GM12878 (cell line): ENCODE measurements at regions not wholly inside any gene's neighbourhood (a gene's known extent, or its start where the extent isn't known, plus 50 kb on each side); places are given as distances from the start of the nearest gene placed in this dataset.
A peak's percentile ranks its signal among the peaks of the same experiment; 100 is the strongest.

Source experiments
- CBFB ChIP-seq: IDR thresholded peaks from 2 replicates; pipeline ENCODE4 v1.6.1; 2016; ENCODE audit warnings: antibody characterized with exemption, low read depth
- CBX3 ChIP-seq: fragments of 200-600 bp; sonication (generic); IDR thresholded peaks from 2 replicates; pipeline ENCODE4 v1.6.1; 2016; ENCODE audit warnings: low read depth, borderline replicate concordance
- CEBPB ChIP-seq, 2 experiments: fragments of 150-350 bp in 1 of 2; IDR thresholded peaks; 2 replicates each; pipeline ENCODE4 v1.6.1; 2012 to 2014; ENCODE audit warnings: low read depth in 2 of 2, low read length in 2 of 2, borderline replicate concordance in 1 of 2, inconsistent platforms in 1 of 2
- CREM ChIP-seq: IDR thresholded peaks from 2 replicates; pipeline ENCODE4 v1.6.1; 2014; ENCODE audit warnings: antibody characterized with exemption, low read depth
- CUX1 ChIP-seq: IDR thresholded peaks from 2 replicates; pipeline ENCODE4 v1.6.1; 2012; ENCODE audit warnings: improper control_type of control experiment, low read depth, low read length; ENCODE audit not compliant: insufficient replicate concordance
- E2F4 ChIP-seq: IDR thresholded peaks from 2 replicates; pipeline ENCODE4 v1.6.1; 2012; ENCODE audit warnings: low read depth, low read length, improper control_type of control experiment
- EGR1 ChIP-seq, 2 experiments: IDR thresholded peaks; 1 replicate in 1 of 2; 2 replicates in 1 of 2; pipeline ENCODE4 v1.6.1; 2011 to 2012; ENCODE audit warnings: low read depth in 2 of 2, low read length in 2 of 2, borderline replicate concordance in 1 of 2, mild to moderate bottlenecking in 1 of 2, moderate library complexity in 1 of 2
- HCFC1 ChIP-seq: fragments of 150-350 bp; IDR thresholded peaks from 2 replicates; pipeline ENCODE4 v1.6.1; 2014; ENCODE audit warnings: low read length
- IRF3 ChIP-seq: fragments of 450-650 bp; IDR thresholded peaks from 2 replicates; pipeline ENCODE4 v1.6.1; 2014; ENCODE audit warnings: mild to moderate bottlenecking
- IRF5 ChIP-seq: fragments of 450-650 bp; IDR thresholded peaks from 2 replicates; pipeline ENCODE4 v1.6.1; 2017; ENCODE audit warnings: borderline replicate concordance
- MAX ChIP-seq: IDR thresholded peaks from 2 replicates; pipeline ENCODE4 v1.6.1; 2012; ENCODE audit warnings: low read depth, low read length, improper control_type of control experiment
- MYB ChIP-seq: fragments of 150-350 bp; IDR thresholded peaks from 2 replicates; pipeline ENCODE4 v1.6.1; 2014; ENCODE audit warnings: mild to moderate bottlenecking, low read depth, low read length, borderline replicate concordance
- NFYB ChIP-seq: IDR thresholded peaks from 2 replicates; pipeline ENCODE4 v1.6.1; 2011; ENCODE audit warnings: low read depth, mild to moderate bottlenecking, low read length, improper control_type of control experiment, moderate library complexity; ENCODE audit not compliant: insufficient read depth
- PBX3 ChIP-seq: IDR thresholded peaks from 2 replicates; pipeline ENCODE4 v1.6.1; 2011; ENCODE audit warnings: mild to moderate bottlenecking, low read depth, low read length, moderate library complexity; ENCODE audit not compliant: insufficient replicate concordance
- POU2F2 ChIP-seq: IDR thresholded peaks from 3 replicates; pipeline ENCODE4 v1.6.1; 2011; ENCODE audit warnings: low read depth, mild to moderate bottlenecking, low read length, borderline replicate concordance
- SMAD5 ChIP-seq: IDR thresholded peaks from 2 replicates; pipeline ENCODE4 v1.6.1; 2016; ENCODE audit warnings: antibody characterized with exemption, low read depth
- SP1 ChIP-seq: IDR thresholded peaks from one replicate; pipeline ENCODE4 v1.6.1; 2011; ENCODE audit warnings: low read depth, low read length
- SUZ12 ChIP-seq: fragments of 200-600 bp; sonication (generic); IDR thresholded peaks from one replicate; pipeline ENCODE4 v1.6.1; 2018; ENCODE audit warnings: antibody characterized with exemption, mild to moderate bottlenecking; ENCODE audit not compliant: unreplicated experiment
- WRNIP1 ChIP-seq: IDR thresholded peaks from 2 replicates; pipeline ENCODE4 v1.6.1; 2011; ENCODE audit warnings: low read depth, low read length, improper control_type of control experiment, borderline replicate concordance
- ZBED1 ChIP-seq: IDR thresholded peaks from 2 replicates; pipeline ENCODE4 v1.6.1; 2016; ENCODE audit warnings: borderline replicate concordance

GRCh38 chr5:173745123-173745522, 128.7 kb upstream of the BOD1 start (continued):
- TF ChIP-seq SUZ12 (no peak), CREM (peak; percentile 41; the same call in 1 of the 2 replicates), CBX3 (no peak), IRF5 (no peak), CUX1 (no peak), CEBPB (IDR thresholded peaks at IDR 0.05; ENCODE audit: borderline replicate concordance in 1 of 2, low read depth in 2 of 2, low read length in 2 of 2) (no peak), MYB (no peak), IRF3 (no peak), PBX3 (no peak), MAX (no peak), WRNIP1 (no peak), SMAD5 (no peak), SP1 (no peak), HCFC1 (no peak), E2F4 (no peak), CBFB (0 out of 2 replicates have a peak, but pooled peaks have one; percentile 14), ZBED1 (no peak), NFYB (no peak), POU2F2 (no peak), EGR1 (IDR thresholded peaks at IDR 0.05; ENCODE audit: borderline replicate concordance in 1 of 2, low read depth in 2 of 2, low read length in 2 of 2) (no peak)
